ENCODE measurements at regions not wholly inside any gene's neighbourhood (a gene's known extent, or its start where the extent isn't known, plus 50 kb on each side); places are given as distances from the start of the nearest gene placed in this dataset.

GRCh38 chr7:115359119-115359518 is 437.2 kb downstream of the MDFIC start:
- Mint-ChIP-seq H3K4me3 (no peak overlapping the region), H3K36me3 (ENCODE audit: low read depth) (no peaks in the 10 kb centered on the region), H3K4me1 (no peaks in the 10 kb centered on the region), H3K9me3 (no peaks in the 10 kb centered on the region), H3K27me3 (ENCODE audit: insufficient read depth, low read depth, poor library complexity) (no peaks in the 10 kb centered on the region), H3K27ac (no peak overlapping the region)
- H3K27ac ChIP-seq (ENCODE audit: low read depth) = no peak overlapping the region
- no peaks in the 10 kb centered on the region for H3K27me3 ChIP-seq (ENCODE audit: insufficient read depth)
- DNase-seq (ENCODE audit: low spot score) (no peak), ATAC-seq (no peak)
- H3K9me2 ChIP-seq (ENCODE audit: insufficient read depth) = no peaks in the 10 kb centered on the region
- H3K4me1 ChIP-seq (ENCODE audit: insufficient read depth) = no peaks in the 10 kb centered on the region
- no peaks in the 10 kb centered on the region for H3F3A ChIP-seq (replicated peaks; ENCODE audit: low read depth)
- H3K4me2 ChIP-seq = no peak overlapping the region
- H3K4me3 ChIP-seq = no peak overlapping the region
- TF ChIP-seq CREB1 (CRISPR knock-in tag; IDR thresholded peaks at IDR 0.05; ENCODE audit: low read depth) = no peak
- no peak for TF ChIP-seq NANOG (IDR thresholded peaks at IDR 0.05; ENCODE audit: borderline replicate concordance)
- no peak for TF ChIP-seq EZH2 (IDR thresholded peaks at IDR 0.05; ENCODE audit: low read depth, unreplicated experiment)
- TF ChIP-seq POLR2AphosphoS5 (IDR thresholded peaks at IDR 0.05; ENCODE audit: low read depth) = no peak
- no peak for TF ChIP-seq REST (IDR thresholded peaks at IDR 0.05; ENCODE audit: unreplicated experiment)
- H4K20me1 ChIP-seq (replicated peaks; ENCODE audit: insufficient read depth) = no peaks in the 10 kb centered on the region
- H3K79me2 ChIP-seq (replicated peaks; ENCODE audit: insufficient read depth) = no peaks in the 10 kb centered on the region
- H2AFZ ChIP-seq = no peak overlapping the region
- no peaks in the 10 kb centered on the region for H3K36me3 ChIP-seq (ENCODE audit: insufficient read depth)

DNA sequence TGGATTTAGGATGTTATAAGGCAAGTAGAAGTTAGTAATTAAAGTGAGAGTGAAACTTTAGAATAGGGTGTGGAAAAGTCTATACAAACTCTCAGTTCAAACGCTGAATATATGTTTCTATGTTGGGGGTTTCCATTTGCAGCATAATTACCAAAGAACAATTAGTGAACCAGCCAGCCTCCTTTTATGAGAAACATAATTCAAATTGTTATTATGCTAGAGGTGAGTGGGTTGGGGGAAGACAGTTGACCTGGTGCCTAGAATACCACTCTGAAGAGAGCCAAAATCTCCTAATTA is 435.8 kb downstream of the MDFIC start:
- no peaks in the 10 kb centered on the region for H3K79me2 ChIP-seq (replicated peaks; ENCODE audit: insufficient read depth)
- no peaks in the 10 kb centered on the region for H3K4me1 ChIP-seq (ENCODE audit: insufficient read depth)
- Mint-ChIP-seq H3K4me1 (no peaks in the 10 kb centered on the region; the same call in 2 of the 3 replicates), H3K9me3 (no peaks in the 10 kb centered on the region), H3K27me3 (ENCODE audit: insufficient read depth, low read depth, poor library complexity) (no peaks in the 10 kb centered on the region), H3K27ac (no peak overlapping the region), H3K4me3 (no peak overlapping the region), H3K36me3 (ENCODE audit: low read depth) (no peaks in the 10 kb centered on the region)
- no peaks in the 10 kb centered on the region for H4K20me1 ChIP-seq (replicated peaks; ENCODE audit: insufficient read depth)
- H2AFZ ChIP-seq = 0 out of 2 replicates have a peak overlapping the region, but pooled peaks have one; percentile 24
- ATAC-seq (no peak), DNase-seq (ENCODE audit: low spot score) (no peak)
- no peaks in the 10 kb centered on the region for H3K27me3 ChIP-seq (ENCODE audit: insufficient read depth)
- TF ChIP-seq STAT1 (IDR thresholded peaks at IDR 0.05; ENCODE audit: unreplicated experiment) (no peak), REST (IDR thresholded peaks at IDR 0.05; ENCODE audit: unreplicated experiment) (no peak)
- H3K9me2 ChIP-seq (ENCODE audit: insufficient read depth) = no peaks in the 10 kb centered on the region
- no peak overlapping the region for H3K4me2 ChIP-seq
- H3F3A ChIP-seq (replicated peaks; ENCODE audit: low read depth) = no peaks in the 10 kb centered on the region
- no peak overlapping the region for H3K4me3 ChIP-seq
- H3K36me3 ChIP-seq (ENCODE audit: insufficient read depth) = no peaks in the 10 kb centered on the region
- no peak overlapping the region for H3K27ac ChIP-seq (ENCODE audit: low read depth)
